Colonic mucosa (tissue), 4 donors: ENCODE measurements at regions not wholly inside any gene's neighbourhood (a gene's known extent, or its start where the extent isn't known, plus 50 kb on each side); places are given as distances from the start of the nearest gene placed in this dataset.
A peak's percentile ranks its signal among the peaks of the same experiment; 100 is the strongest.

Experiments used
- DNase-seq: peaks from one replicate; pipeline ENCODE4 v3.0.0-alpha.2; 2020
- H3K27ac ChIP-seq: fragments of 200-600 bp; one replicate; pipeline ENCODE4 v1.8.0; 2021
- H3K27me3 ChIP-seq: fragments of 200-600 bp; one replicate; pipeline ENCODE4 v1.8.0; 2021
- H3K36me3 ChIP-seq: fragments of 200-600 bp; one replicate; pipeline ENCODE4 v1.8.0; 2021
- H3K4me1 ChIP-seq: fragments of 200-600 bp; one replicate; pipeline ENCODE4 v1.8.0; 2021; ENCODE audit warnings: mild to moderate bottlenecking
- H3K4me3 ChIP-seq: fragments of 200-600 bp; one replicate; pipeline ENCODE4 v1.8.0; 2021
- H3K9ac ChIP-seq, 2 donors: one replicate each; pipeline ENCODE4 v1.7.0; 2013; ENCODE audit warnings: control low read depth in 2 of 2, low read depth in 2 of 2, low read length in 2 of 2
- H3K9me3 ChIP-seq: fragments of 200-600 bp; one replicate; pipeline ENCODE4 v1.8.0; 2021
- CTCF ChIP-seq: fragments of 200-600 bp; IDR thresholded peaks from one replicate; pipeline ENCODE4 v1.8.0; 2022; ENCODE audit warnings: antibody characterized with exemption, mild to moderate bottlenecking
- intact Hi-C: fragments of 100-400 bp; cut with DNase I; formaldehyde crosslinking; loops from one replicate; pipeline ENCODE4 v1.14.1; 2022
- donor health status: healthy.
- donor health status: DM: no; HTN: no; CAD: no.
- donor health status: DM: no; HTN: no; CAD: no.

- H3K9ac ChIP-seq = no peak overlapping the region
- TF ChIP-seq CTCF = no peak
Observed at GRCh38 chr21:35216996-35217395, 167.9 kb upstream of the RUNX1 start.

GRCh38 chr21:35215870-35216269 is 166.8 kb upstream of the RUNX1 start:
- no peaks in the 10 kb centered on the region for H3K36me3 ChIP-seq
- no peaks in the 10 kb centered on the region for H3K27me3 ChIP-seq
- no peak for DNase-seq
- no peak overlapping the region for H3K27ac ChIP-seq
- H3K9ac ChIP-seq = no peak overlapping the region
- intact Hi-C loops = no loop called here
- H3K9me3 ChIP-seq = no peaks in the 10 kb centered on the region
- H3K4me3 ChIP-seq = no peak overlapping the region
- no peak for TF ChIP-seq CTCF
- no peaks in the 10 kb centered on the region for H3K4me1 ChIP-seq

More at GRCh38 chr21:35216996-35217395, 167.9 kb upstream of the RUNX1 start:
- H3K27me3 ChIP-seq = no peaks in the 10 kb centered on the region
- H3K4me1 ChIP-seq = no peaks in the 10 kb centered on the region
- DNase-seq = no peak
- H3K4me3 ChIP-seq = no peak overlapping the region
- no peaks in the 10 kb centered on the region for H3K9me3 ChIP-seq
- intact Hi-C loops = no loop called here
- no peak overlapping the region for H3K27ac ChIP-seq
- H3K36me3 ChIP-seq = no peaks in the 10 kb centered on the region

GRCh38 chr21:35212393-35213127 is 163.5 kb upstream of the RUNX1 start:
- Histone ChIP-seq H3K9me3 (no peaks in the 10 kb centered on the region), H3K27ac (peak overlapping the region; percentile 5), H3K4me3 (no peak overlapping the region), H3K27me3 (no peaks in the 10 kb centered on the region), H3K4me1 (no peaks in the 10 kb centered on the region), H3K9ac (no peak overlapping the region), H3K36me3 (no peaks in the 10 kb centered on the region)
- intact Hi-C loops = no loop called here
- TF ChIP-seq CTCF = no peak
- DNase-seq = no peak

- Histone ChIP-seq H3K9ac (no peak overlapping the region), H3K9me3 (no peaks in the 10 kb centered on the region), H3K27me3 (no peaks in the 10 kb centered on the region), H3K27ac (peak overlapping the region; percentile 5), H3K36me3 (no peaks in the 10 kb centered on the region), H3K4me3 (no peak overlapping the region), H3K4me1 (no peaks in the 10 kb centered on the region)
- TF ChIP-seq CTCF = no peak
- intact Hi-C loops = no loop called here
- no peak for DNase-seq
Observed at GRCh38 chr21:35211782-35212181, 162.7 kb upstream of the RUNX1 start.

- H3K27ac ChIP-seq = no peak overlapping the region
- no peak for DNase-seq
- intact Hi-C loops = no loop called here
Observed at GRCh38 chr21:35210093-35210492, 161.0 kb upstream of the RUNX1 start.

More at GRCh38 chr21:35210093-35210492, 161.0 kb upstream of the RUNX1 start:
- Histone ChIP-seq H3K27me3 (no peaks in the 10 kb centered on the region), H3K9me3 (no peaks in the 10 kb centered on the region), H3K4me1 (no peaks in the 10 kb centered on the region), H3K36me3 (no peaks in the 10 kb centered on the region), H3K4me3 (no peak overlapping the region), H3K9ac (no peak overlapping the region)
- TF ChIP-seq CTCF = no peak
